Fibroblast of skin of left biceps (primary cell): ENCODE measurements at regions not wholly inside any gene's neighbourhood (a gene's known extent, or its start where the extent isn't known, plus 50 kb on each side); places are given as distances from the start of the nearest gene placed in this dataset.

Experiments
- DNase-seq, 2 experiments: peaks; one replicate each; pipeline ENCODE4 v3.0.0-alpha.2; 2013; ENCODE audit warnings: low read depth in 2 of 2

DNA sequence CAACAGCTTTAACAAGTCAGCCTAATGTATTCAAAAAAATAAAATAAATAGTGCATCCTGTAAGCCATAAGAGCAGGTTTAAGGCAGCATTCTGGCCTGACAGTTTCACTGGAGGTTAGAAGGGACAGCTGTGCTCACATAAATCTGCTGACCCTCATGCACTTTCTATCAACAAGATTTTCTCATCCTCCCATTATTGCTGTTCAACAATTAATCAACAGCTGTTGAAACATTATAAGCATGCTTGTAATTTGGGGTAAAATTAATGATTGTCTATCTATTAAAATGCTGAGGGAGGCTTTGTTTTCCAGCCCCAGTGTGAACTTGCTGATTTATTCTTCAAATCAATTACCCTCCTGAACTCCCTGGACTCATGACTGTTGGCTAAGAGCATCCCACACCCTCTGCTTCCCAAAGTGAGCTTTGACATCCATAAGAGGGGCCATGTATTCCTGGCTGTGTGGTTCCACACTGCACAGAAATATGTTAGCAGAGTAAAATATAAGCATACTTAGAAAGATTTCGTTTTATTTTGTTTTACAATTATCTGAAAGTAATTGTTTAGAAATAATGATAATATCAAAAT, 492.4 kb downstream of the EFNB2 start:
- no peak for DNase-seq

DNA sequence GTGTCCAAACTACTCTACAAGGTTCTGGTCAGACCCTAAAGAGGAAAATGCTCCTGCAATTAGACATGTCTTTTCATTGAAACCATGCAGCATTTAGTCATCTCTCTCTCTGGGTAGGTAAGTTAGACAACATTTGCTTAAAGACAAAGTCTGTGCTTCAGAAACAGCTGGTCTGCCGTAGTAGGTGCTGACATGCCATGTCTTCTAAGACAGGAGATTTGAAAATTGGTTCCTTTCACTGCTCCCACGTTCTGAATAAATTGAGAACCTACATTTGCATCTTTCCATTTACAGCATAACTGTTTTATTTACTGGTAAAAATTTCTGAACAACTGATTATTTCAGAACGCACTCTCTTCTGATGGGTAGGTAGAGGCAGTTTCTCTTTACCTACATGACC, 494.0 kb downstream of the EFNB2 start:
- no peak for DNase-seq

DNA sequence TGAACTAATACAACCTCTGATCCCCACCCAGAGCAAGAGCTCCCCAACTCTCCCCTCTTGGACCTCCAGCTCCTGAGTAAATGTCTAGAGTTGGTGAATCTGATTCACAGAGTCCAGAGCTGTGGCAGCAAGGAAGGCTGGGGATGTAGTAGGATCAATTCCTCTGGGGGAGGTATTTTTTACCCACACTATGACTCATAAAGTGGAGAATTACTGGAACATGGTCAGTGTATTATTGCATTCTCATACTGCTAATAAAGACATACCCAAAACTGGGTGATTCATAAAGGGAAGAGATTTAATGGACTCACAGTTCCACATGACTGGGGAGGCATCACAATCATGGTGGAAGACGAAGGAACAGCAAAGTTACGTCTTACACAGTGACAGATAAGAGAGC, 496.7 kb downstream of the EFNB2 start:
- peak; percentile 68 to 74 for DNase-seq

GRCh38 chr13:106036870-106037269, 498.6 kb downstream of the EFNB2 start:
- DNase-seq: no peak

GRCh38 chr13:106034201-106034600, 501.3 kb downstream of the EFNB2 start:
- no peak for DNase-seq

DNA sequence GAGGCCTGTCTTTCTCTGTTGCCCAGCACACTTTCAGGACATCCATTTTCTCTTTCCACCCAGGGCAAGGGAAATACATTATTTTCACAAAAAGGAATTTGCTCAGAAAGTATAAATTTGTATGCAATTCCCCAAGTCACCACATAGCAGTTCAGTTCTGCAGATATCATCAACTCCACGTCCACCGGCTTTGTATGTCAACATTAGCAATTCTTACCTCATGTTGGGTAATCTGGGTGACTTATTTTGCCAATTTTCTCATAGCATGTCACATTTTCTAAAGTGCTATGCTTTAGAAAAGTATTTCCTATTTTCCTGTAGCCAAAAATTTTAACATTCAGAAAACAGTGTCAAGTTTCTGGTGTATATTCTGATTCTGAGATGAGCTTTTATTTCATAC, 501.8 kb downstream of the EFNB2 start:
- DNase-seq: peak; percentile 42 to 58

GRCh38 chr13:106032441-106032840, 503.0 kb downstream of the EFNB2 start:
- no peak for DNase-seq

GRCh38 chr13:106029676-106030290, 505.7 kb downstream of the EFNB2 start:
- DNase-seq: no peak

DNA sequence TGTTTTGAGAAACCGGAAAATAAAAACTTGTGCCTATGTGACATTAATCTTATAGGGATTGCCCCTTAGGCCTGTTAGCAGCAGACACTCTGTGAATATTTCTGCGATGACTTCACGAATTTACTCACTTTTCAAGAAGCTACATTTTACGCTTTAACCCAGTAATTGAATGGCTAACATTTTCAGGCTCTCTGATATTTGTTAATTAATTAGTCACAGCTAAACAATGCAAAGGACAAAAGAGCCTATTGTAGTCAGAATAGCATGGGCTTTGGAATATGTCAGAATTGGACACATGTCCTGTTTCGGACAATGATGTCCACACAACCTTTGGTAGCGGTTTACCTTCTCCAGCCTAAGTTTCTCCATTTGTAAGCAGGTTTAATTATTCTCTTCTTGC, 506.6 kb downstream of the EFNB2 start:
- no peak for DNase-seq

- no peak for DNase-seq
Measured at GRCh38 chr13:106011600-106011999, 523.9 kb downstream of the EFNB2 start.

- no peak for DNase-seq
Measured at GRCh38 chr13:106010836-106011235, 524.6 kb downstream of the EFNB2 start.

DNA sequence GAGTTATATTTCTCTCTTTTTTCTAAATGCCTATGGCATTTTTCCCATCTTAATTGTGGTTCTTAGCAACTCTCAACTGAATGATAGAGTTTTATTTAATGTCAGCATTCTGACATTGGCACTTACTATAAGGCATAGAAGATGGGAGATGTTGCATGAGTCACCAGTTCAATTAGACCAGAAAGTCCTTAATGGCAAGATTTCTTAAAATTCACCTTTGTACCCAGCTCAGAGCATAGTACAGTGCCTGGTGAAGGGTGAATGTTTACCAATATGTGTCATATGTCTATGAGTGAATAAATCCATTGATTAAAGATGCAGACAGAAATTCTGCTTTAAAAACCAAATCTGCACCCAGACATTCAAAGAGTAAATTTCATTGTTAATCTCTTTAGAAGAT, 526.9 kb downstream of the EFNB2 start:
- no peak for DNase-seq

DNA sequence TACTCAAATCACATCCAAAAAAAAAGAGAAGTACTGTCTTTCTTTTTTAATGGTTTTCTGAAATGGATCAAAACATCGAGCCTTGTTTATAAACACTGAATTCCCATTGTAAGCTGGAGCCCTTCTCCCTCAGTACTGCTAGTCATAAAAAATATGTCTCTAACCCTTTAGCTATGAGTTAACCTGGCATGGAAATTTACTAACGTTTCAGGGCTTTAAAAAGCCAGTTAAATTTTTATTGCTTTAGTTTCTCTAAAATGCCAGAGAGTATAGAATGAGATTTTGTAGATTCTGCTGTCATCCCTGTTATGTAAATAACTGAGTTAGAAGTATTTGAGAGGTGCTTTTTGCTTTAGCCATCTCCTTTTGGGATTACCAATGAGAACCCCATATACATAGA, 528.3 kb downstream of the EFNB2 start:
- no peak for DNase-seq

DNA sequence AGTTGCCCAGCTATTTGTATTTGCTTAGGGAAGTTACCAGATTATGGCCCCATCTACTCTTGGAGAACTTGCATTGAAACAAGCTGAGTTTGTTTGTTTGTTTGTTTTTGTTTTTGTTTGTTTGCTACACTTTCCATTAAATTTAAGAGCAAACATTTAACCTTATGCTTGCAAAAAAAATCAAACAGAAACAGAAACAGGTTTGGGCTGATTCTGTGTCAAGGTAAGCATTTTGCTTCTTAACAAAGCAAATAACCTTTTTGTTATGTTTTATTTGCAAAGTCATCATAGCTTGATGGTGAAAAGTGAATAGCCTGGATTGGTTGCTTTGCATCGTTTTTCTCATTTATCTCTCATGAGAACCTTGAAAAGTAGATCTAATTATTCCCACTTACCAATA, 531.8 kb downstream of the EFNB2 start:
- DNase-seq: no peak

DNA sequence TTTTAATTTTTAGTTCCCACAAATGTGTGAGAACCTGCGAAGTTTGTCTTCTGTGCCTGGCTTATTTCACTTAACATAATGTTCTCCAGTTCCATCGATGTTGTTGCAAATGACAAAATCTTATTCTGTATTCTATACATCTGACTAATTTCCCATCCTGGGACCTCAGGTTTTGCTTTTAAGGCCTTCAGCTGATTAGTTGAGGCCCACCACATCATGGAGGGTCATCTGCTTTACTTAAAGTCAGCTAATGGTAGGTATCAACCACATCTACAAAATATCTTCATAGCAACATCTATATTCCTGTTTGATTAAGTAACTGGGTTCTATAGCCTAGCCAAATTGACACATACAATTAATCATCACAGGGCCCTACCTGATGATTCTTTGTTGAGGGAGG, 534.0 kb downstream of the EFNB2 start:
- DNase-seq: no peak

DNA sequence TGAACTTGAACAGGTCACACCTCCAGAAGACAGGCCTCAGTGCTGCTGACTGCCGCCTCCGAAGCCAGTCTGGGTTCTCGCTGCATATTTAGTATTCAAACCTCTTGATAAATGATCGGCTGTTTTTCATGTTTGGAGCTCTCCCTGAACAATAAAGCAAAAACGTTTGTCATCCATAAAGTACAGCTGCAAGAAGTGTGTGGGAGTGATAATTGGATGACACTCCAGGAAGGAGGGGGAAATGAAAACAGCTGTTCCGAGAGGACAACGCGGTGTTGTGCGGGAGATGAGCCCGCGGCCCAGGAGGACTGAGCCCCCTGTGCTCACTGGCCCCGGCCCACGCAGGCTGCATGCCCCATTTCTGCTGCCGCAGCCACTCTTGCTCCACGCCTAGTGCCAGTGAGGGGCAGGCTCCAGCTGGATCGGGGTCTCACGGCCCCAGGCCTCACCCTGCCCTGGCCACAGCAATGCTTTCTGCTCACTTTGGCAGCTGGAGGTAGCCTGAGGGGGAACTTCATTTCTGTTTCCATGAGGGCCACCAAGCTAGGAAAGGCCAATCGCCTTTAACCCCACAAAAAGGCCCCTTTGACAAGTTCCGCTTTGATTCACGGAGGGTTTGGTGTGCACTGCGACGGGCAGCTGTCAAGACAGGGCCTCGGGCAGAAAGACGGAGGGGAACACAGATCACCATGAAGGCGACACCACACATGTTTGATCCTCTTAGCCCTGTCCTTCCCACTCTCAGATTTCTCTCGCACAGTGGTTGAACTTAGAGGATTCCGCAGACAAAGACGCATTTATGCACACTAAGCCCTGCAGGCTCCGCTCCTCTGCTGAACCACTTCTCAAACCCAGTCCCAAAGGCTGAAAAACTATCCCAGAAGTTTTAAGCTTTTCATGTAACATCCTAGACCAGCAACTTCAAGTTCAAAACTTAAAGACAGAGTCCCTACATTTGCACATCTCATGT, 537.6 kb downstream of the EFNB2 start:
- DNase-seq: peak in 1 of 2 experiments; percentile 21

GRCh38 chr13:105996391-105997025, 539.0 kb downstream of the EFNB2 start:
- DNase-seq: no peak

- DNase-seq: no peak
Measured at GRCh38 chr13:105994340-105994739, 541.1 kb downstream of the EFNB2 start.

GRCh38 chr13:105991622-105992277, 543.7 kb downstream of the EFNB2 start:
- DNase-seq: peak in 1 of 2 experiments; percentile 25

GRCh38 chr13:105991131-105991530, 544.3 kb downstream of the EFNB2 start:
- no peak for DNase-seq

DNA sequence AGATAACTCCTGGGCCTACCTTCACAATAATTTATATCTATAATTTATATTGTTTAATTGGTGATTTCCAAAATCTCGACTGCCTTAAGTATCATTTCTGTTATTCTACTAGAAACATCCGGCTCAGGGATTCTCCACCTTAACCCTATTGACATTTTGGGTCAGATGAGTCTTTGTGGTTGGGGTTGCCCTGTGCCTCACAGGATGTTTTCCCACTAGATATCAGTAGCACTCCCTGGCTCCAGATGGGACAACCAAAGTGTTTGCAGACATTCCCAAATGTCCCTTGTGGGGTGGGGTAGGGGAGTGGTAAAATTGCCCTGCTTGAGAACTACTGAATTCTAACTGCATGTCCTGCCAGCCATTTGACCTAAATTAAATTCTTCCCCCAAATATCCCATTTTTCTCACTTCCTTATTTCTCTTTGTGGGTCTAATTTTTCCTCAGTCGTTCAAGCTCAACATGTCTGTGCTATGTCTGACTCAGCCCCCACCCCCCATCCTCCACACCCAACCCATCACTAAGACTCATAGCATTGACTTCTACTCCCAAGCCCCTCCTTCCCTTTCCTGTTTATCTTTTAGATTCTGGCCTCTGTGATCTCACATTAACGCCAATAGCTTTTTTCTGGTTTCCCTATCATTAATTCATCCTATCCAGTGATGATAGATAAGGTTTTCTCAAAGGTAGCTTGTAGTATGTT, 545.1 kb downstream of the EFNB2 start:
- no peak for DNase-seq
